ENCODE measurements at regions not wholly inside any gene's neighbourhood (a gene's known extent, or its start where the extent isn't known, plus 50 kb on each side); places are given as distances from the start of the nearest gene placed in this dataset.

GRCh38 chr6:88494401-88495140, 328.4 kb upstream of the CNR1 start:
- Histone ChIP-seq H2AFZ (no peak overlapping the region), H3K27ac (no peak overlapping the region), H3K36me3 (ENCODE audit: control insufficient read depth, insufficient read depth, low read length) (no peaks in the 10 kb centered on the region), H3K4me3 (ENCODE audit: low read depth, low read length) (no peak overlapping the region), H3K79me2 (no peaks in the 10 kb centered on the region), H3K9me3 (ENCODE audit: control insufficient read depth, low read length) (no peaks in the 10 kb centered on the region), H3K9ac (no peak overlapping the region), H3K27me3 (ENCODE audit: control insufficient read depth, insufficient read depth, low read length) (no peaks in the 10 kb centered on the region), H3K4me1 (no peaks in the 10 kb centered on the region), H3K4me2 (ENCODE audit: low read length) (no peak overlapping the region)
- TF ChIP-seq, protein P1, sequence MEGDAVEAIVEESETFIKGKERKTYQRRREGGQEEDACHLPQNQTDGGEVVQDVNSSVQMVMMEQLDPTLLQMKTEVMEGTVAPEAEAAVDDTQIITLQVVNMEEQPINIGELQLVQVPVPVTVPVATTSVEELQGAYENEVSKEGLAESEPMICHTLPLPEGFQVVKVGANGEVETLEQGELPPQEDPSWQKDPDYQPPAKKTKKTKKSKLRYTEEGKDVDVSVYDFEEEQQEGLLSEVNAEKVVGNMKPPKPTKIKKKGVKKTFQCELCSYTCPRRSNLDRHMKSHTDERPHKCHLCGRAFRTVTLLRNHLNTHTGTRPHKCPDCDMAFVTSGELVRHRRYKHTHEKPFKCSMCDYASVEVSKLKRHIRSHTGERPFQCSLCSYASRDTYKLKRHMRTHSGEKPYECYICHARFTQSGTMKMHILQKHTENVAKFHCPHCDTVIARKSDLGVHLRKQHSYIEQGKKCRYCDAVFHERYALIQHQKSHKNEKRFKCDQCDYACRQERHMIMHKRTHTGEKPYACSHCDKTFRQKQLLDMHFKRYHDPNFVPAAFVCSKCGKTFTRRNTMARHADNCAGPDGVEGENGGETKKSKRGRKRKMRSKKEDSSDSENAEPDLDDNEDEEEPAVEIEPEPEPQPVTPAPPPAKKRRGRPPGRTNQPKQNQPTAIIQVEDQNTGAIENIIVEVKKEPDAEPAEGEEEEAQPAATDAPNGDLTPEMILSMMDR (IDR thresholded peaks at IDR 0.05) = no peak

- no peaks in the 10 kb centered on the region for H3K79me2 ChIP-seq
- H3K27ac ChIP-seq = no peak overlapping the region
- H2AFZ ChIP-seq = no peak overlapping the region
- no peak overlapping the region for H3K9ac ChIP-seq
- H3K4me3 ChIP-seq (ENCODE audit: low read depth, low read length) = no peak overlapping the region
- no peaks in the 10 kb centered on the region for H3K4me1 ChIP-seq
- H3K4me2 ChIP-seq (ENCODE audit: low read length) = no peak overlapping the region
- no peaks in the 10 kb centered on the region for H3K9me3 ChIP-seq (ENCODE audit: control insufficient read depth, low read length)
- TF ChIP-seq, protein P1 (IDR thresholded peaks at IDR 0.05) = no peak
- H3K36me3 ChIP-seq (ENCODE audit: control insufficient read depth, insufficient read depth, low read length) = no peaks in the 10 kb centered on the region
- no peaks in the 10 kb centered on the region for H3K27me3 ChIP-seq (ENCODE audit: control insufficient read depth, insufficient read depth, low read length)
Measured at GRCh38 chr6:88493717-88494116, 327.6 kb upstream of the CNR1 start.

GRCh38 chr6:88492824-88493223, 326.7 kb upstream of the CNR1 start:
- no peaks in the 10 kb centered on the region for H3K36me3 ChIP-seq (ENCODE audit: control insufficient read depth, insufficient read depth, low read length)
- no peak overlapping the region for H3K9ac ChIP-seq
- H3K9me3 ChIP-seq (ENCODE audit: control insufficient read depth, low read length) = no peaks in the 10 kb centered on the region
- no peak overlapping the region for H3K27ac ChIP-seq
- H3K79me2 ChIP-seq = no peaks in the 10 kb centered on the region
- no peak overlapping the region for H3K4me2 ChIP-seq (ENCODE audit: low read length)
- no peaks in the 10 kb centered on the region for H3K4me1 ChIP-seq
- no peak overlapping the region for H3K4me3 ChIP-seq (ENCODE audit: low read depth, low read length)
- TF ChIP-seq, protein P1 (IDR thresholded peaks at IDR 0.05) = no peak
- H3K27me3 ChIP-seq (ENCODE audit: control insufficient read depth, insufficient read depth, low read length) = no peaks in the 10 kb centered on the region
- H2AFZ ChIP-seq = no peak overlapping the region

GRCh38 chr6:88492241-88492640, 326.1 kb upstream of the CNR1 start:
- no peaks in the 10 kb centered on the region for H3K9me3 ChIP-seq (ENCODE audit: control insufficient read depth, low read length)
- no peak overlapping the region for H3K4me2 ChIP-seq (ENCODE audit: low read length)
- H3K4me1 ChIP-seq = no peaks in the 10 kb centered on the region
- TF ChIP-seq, protein P1 (IDR thresholded peaks at IDR 0.05) = no peak
- no peaks in the 10 kb centered on the region for H3K36me3 ChIP-seq (ENCODE audit: control insufficient read depth, insufficient read depth, low read length)
- no peak overlapping the region for H3K4me3 ChIP-seq (ENCODE audit: low read depth, low read length)
- H3K9ac ChIP-seq = no peak overlapping the region
- no peak overlapping the region for H2AFZ ChIP-seq
- H3K79me2 ChIP-seq = no peaks in the 10 kb centered on the region
- H3K27ac ChIP-seq = no peak overlapping the region
- no peaks in the 10 kb centered on the region for H3K27me3 ChIP-seq (ENCODE audit: control insufficient read depth, insufficient read depth, low read length)
